HG03378 (cell line): ENCODE measurements at regions not wholly inside any gene's neighbourhood (a gene's known extent, or its start where the extent isn't known, plus 50 kb on each side); places are given as distances from the start of the nearest gene placed in this dataset.

Experiments used
- ATAC-seq: cut with Tn5 transposase; IDR thresholded peaks from one replicate; pipeline ENCODE4 v1.9.1; 2021; ENCODE audit warnings: mild to moderate bottlenecking, moderate library complexity; ENCODE audit not compliant: unreplicated experiment

- ATAC-seq: no peak
These were observed 66.2 kb upstream of the STEAP1B start for GRCh38 chr7:22566176-22566575.

- ATAC-seq: peak; percentile 54
These were observed 65.4 kb upstream of the STEAP1B start for GRCh38 chr7:22565315-22565811.

- no peak for ATAC-seq
These were observed 64.6 kb upstream of the STEAP1B start for GRCh38 chr7:22564511-22565045.

GRCh38 chr7:22563621-22564241, 63.7 kb upstream of the STEAP1B start:
- ATAC-seq: peak; percentile 43

- ATAC-seq: no peak
These were observed 63.1 kb upstream of the STEAP1B start for GRCh38 chr7:22563032-22563501.

GRCh38 chr7:22561895-22562593, 62.1 kb upstream of the STEAP1B start:
- no peak for ATAC-seq

GRCh38 chr7:22561321-22561811, 61.4 kb upstream of the STEAP1B start:
- ATAC-seq: no peak

- peak; percentile 42 for ATAC-seq
These were observed 60.0 kb upstream of the STEAP1B start for GRCh38 chr7:22559829-22560489.

GRCh38 chr7:22557167-22557566, 57.2 kb upstream of the STEAP1B start:
- ATAC-seq: no peak

GRCh38 chr7:22555476-22555875, 55.5 kb upstream of the STEAP1B start:
- no peak for ATAC-seq

- ATAC-seq: no peak
These were observed 54.2 kb upstream of the STEAP1B start for GRCh38 chr7:22554184-22554583.

GRCh38 chr7:22551768-22552513, 52.0 kb upstream of the STEAP1B start:
- peak; percentile 62 for ATAC-seq

- no peak for ATAC-seq
These were observed 50.6 kb upstream of the STEAP1B start for GRCh38 chr7:22550514-22551030.

- ATAC-seq: no peak
These were observed 49.9 kb upstream of the STEAP1B start for GRCh38 chr7:22549667-22550513.
